ENCODE measurements at regions not wholly inside any gene's neighbourhood (a gene's known extent, or its start where the extent isn't known, plus 50 kb on each side); places are given as distances from the start of the nearest gene placed in this dataset.

GRCh38 chr10:3433988-3434387 is 261.4 kb upstream of the PITRM1 start (continued):
- TF ChIP-seq TSHZ2 (CRISPR knock-in tag; IDR thresholded peaks at IDR 0.05): no peak
- TF ChIP-seq ESRRG (CRISPR knock-in tag; IDR thresholded peaks at IDR 0.05): no peak

- ATAC-seq: no peak
- no peak for TF ChIP-seq ESRRG (CRISPR knock-in tag; IDR thresholded peaks at IDR 0.05)
- no peak for TF ChIP-seq ISL1 (CRISPR knock-in tag; IDR thresholded peaks at IDR 0.05)
- no peak for TF ChIP-seq ZC3H10 (CRISPR knock-in tag; IDR thresholded peaks at IDR 0.05)
- no peak for TF ChIP-seq ZFP30 (CRISPR knock-in tag; IDR thresholded peaks at IDR 0.05)
- no peak for TF ChIP-seq POU6F1 (CRISPR knock-in tag; IDR thresholded peaks at IDR 0.05; ENCODE audit: borderline replicate concordance, low read depth)
- no peak for TF ChIP-seq ARNTL (CRISPR knock-in tag; IDR thresholded peaks at IDR 0.05; ENCODE audit: borderline replicate concordance, low read depth)
- no peak for TF ChIP-seq PPARA (CRISPR knock-in tag; IDR thresholded peaks at IDR 0.05; ENCODE audit: borderline replicate concordance)
- no peak for TF ChIP-seq BACH2 (CRISPR knock-in tag; IDR thresholded peaks at IDR 0.05; ENCODE audit: borderline replicate concordance)
- no peak for TF ChIP-seq OSR1 (CRISPR knock-in tag; IDR thresholded peaks at IDR 0.05)
- no peak for TF ChIP-seq CSRNP3 (CRISPR knock-in tag; IDR thresholded peaks at IDR 0.05)
- TF ChIP-seq CSDC2 (CRISPR knock-in tag; IDR thresholded peaks at IDR 0.05): no peak
- no peak for TF ChIP-seq ZNF565 (CRISPR knock-in tag; conservative IDR thresholded peaks at IDR 0.05; ENCODE audit: low read depth)
- no peak for TF ChIP-seq ZNF70 (CRISPR knock-in tag; IDR thresholded peaks at IDR 0.05)
- no peak for TF ChIP-seq SNAI2 (CRISPR knock-in tag; IDR thresholded peaks at IDR 0.05)
- no peak for TF ChIP-seq RARB (CRISPR knock-in tag; IDR thresholded peaks at IDR 0.05)
- no peak for TF ChIP-seq ZNF8 (CRISPR knock-in tag; IDR thresholded peaks at IDR 0.05)
- no peak for TF ChIP-seq PATZ1 (CRISPR knock-in tag; IDR thresholded peaks at IDR 0.05; ENCODE audit: borderline replicate concordance)
These were observed 260.5 kb upstream of the PITRM1 start for GRCh38 chr10:3433131-3433530.

- TF ChIP-seq OSR1 (CRISPR knock-in tag; IDR thresholded peaks at IDR 0.05) (no peak), BACH2 (CRISPR knock-in tag; IDR thresholded peaks at IDR 0.05; ENCODE audit: borderline replicate concordance) (no peak), TCF4 (CRISPR knock-in tag; IDR thresholded peaks at IDR 0.05; ENCODE audit: borderline replicate concordance) (no peak), RARB (CRISPR knock-in tag; IDR thresholded peaks at IDR 0.05) (no peak), ZFP30 (CRISPR knock-in tag; IDR thresholded peaks at IDR 0.05) (no peak), CREB5 (CRISPR knock-in tag; IDR thresholded peaks at IDR 0.05; ENCODE audit: low read depth) (no peak), ARNTL (CRISPR knock-in tag; IDR thresholded peaks at IDR 0.05; ENCODE audit: borderline replicate concordance, low read depth) (no peak), ZC3H10 (CRISPR knock-in tag; IDR thresholded peaks at IDR 0.05) (no peak), TSHZ2 (CRISPR knock-in tag; IDR thresholded peaks at IDR 0.05) (no peak)
- ATAC-seq: no peak
These were observed 259.7 kb upstream of the PITRM1 start for GRCh38 chr10:3432081-3432825.
